Stimulated activated CD8-positive, alpha-beta memory T cell treated with anti-CD3 and anti-CD28 coated beads, Interleukin-12 subunit alpha, Interleukin-12 subunit beta, amount 100 ng/mL, for 24 hours (primary cell): ENCODE measurements at regions not wholly inside any gene's neighbourhood (a gene's known extent, or its start where the extent isn't known, plus 50 kb on each side); places are given as distances from the start of the nearest gene placed in this dataset.

Experiments used
- DNase-seq: peaks from one replicate; pipeline ENCODE4 v3.0.0-alpha.2; 2020; ENCODE audit errors: extremely low read depth

- no peak for DNase-seq
Measured at GRCh38 chr20:53837126-53837826, 233.1 kb downstream of the BCAS1 start.

- DNase-seq = no peak
Measured at GRCh38 chr20:53834749-53835148, 235.6 kb downstream of the BCAS1 start.

GRCh38 chr20:53834062-53834442, 236.3 kb downstream of the BCAS1 start:
- DNase-seq = no peak

GRCh38 chr20:53833333-53834061, 236.9 kb downstream of the BCAS1 start:
- no peak for DNase-seq

GRCh38 chr20:53832499-53832898, 237.9 kb downstream of the BCAS1 start:
- DNase-seq = no peak

GRCh38 chr20:53831812-53832211, 238.2 kb upstream of the ZNF217 start:
- DNase-seq = no peak

GRCh38 chr20:53831228-53831627, 237.6 kb upstream of the ZNF217 start:
- DNase-seq = no peak

- no peak for DNase-seq
Measured at GRCh38 chr20:53829724-53830521, 236.3 kb upstream of the ZNF217 start.

- no peak for DNase-seq
Measured at GRCh38 chr20:53829255-53829723, 235.7 kb upstream of the ZNF217 start.

- no peak for DNase-seq
Measured at GRCh38 chr20:53828682-53829254, 235.1 kb upstream of the ZNF217 start.

GRCh38 chr20:53828088-53828681, 234.5 kb upstream of the ZNF217 start:
- no peak for DNase-seq

GRCh38 chr20:53827292-53828087, 233.9 kb upstream of the ZNF217 start:
- no peak for DNase-seq

- DNase-seq = no peak
Measured at GRCh38 chr20:53826597-53827291, 233.1 kb upstream of the ZNF217 start.

GRCh38 chr20:53826090-53826489, 232.5 kb upstream of the ZNF217 start:
- no peak for DNase-seq

- DNase-seq = no peak
Measured at GRCh38 chr20:53825282-53825681, 231.6 kb upstream of the ZNF217 start.

- no peak for DNase-seq
Measured at GRCh38 chr20:53824779-53825178, 231.1 kb upstream of the ZNF217 start.

- DNase-seq = no peak
Measured at GRCh38 chr20:53823121-53823764, 229.6 kb upstream of the ZNF217 start.

- DNase-seq = no peak
Measured at GRCh38 chr20:53822534-53822933, 228.9 kb upstream of the ZNF217 start.

GRCh38 chr20:53819973-53820451, 226.4 kb upstream of the ZNF217 start:
- no peak for DNase-seq
